ENCODE measurements at regions not wholly inside any gene's neighbourhood (a gene's known extent, or its start where the extent isn't known, plus 50 kb on each side); places are given as distances from the start of the nearest gene placed in this dataset.
"Not testable (repeated sequence)": the region's sequence is repeated elsewhere in the genome, so short reads cannot be mapped to it uniquely, and the experiment has no call there.

- H3K4me1 Mint-ChIP-seq (ENCODE audit: low read depth), result peaks cover 37% of the 10 kb centered on the region
- no peak for TF ChIP-seq CTCF (IDR thresholded peaks at IDR 0.05)
- no peak overlapping the region for H3K27ac Mint-ChIP-seq (ENCODE audit: unreplicated experiment)
- H3K27me3 Mint-ChIP-seq (ENCODE audit: low read depth), result no peaks in the 10 kb centered on the region
- H3K4me3 Mint-ChIP-seq (ENCODE audit: unreplicated experiment), result no peak overlapping the region
- DNase-seq (ENCODE audit: low spot score), result no peak
- H3K9me3 Mint-ChIP-seq (ENCODE audit: low read depth), result peaks cover 3% of the 10 kb centered on the region
- H3K36me3 Mint-ChIP-seq (ENCODE audit: low read depth), result no peaks in the 10 kb centered on the region
Observed at GRCh38 chr2:240238786-240239185, 98.3 kb upstream of the OTOS start.

- Mint-ChIP-seq H3K27ac (ENCODE audit: unreplicated experiment) (no peak overlapping the region), H3K4me3 (ENCODE audit: unreplicated experiment) (no peak overlapping the region), H3K27me3 (ENCODE audit: low read depth) (no peaks in the 10 kb centered on the region), H3K36me3 (ENCODE audit: low read depth) (no peaks in the 10 kb centered on the region), H3K9me3 (ENCODE audit: low read depth) (peaks cover 3% of the 10 kb centered on the region), H3K4me1 (ENCODE audit: low read depth) (peaks cover 36% of the 10 kb centered on the region)
- no peak for DNase-seq (ENCODE audit: low spot score)
- no peak for TF ChIP-seq CTCF (IDR thresholded peaks at IDR 0.05)
Observed at GRCh38 chr2:240239325-240239724, 98.9 kb upstream of the OTOS start.

DNA sequence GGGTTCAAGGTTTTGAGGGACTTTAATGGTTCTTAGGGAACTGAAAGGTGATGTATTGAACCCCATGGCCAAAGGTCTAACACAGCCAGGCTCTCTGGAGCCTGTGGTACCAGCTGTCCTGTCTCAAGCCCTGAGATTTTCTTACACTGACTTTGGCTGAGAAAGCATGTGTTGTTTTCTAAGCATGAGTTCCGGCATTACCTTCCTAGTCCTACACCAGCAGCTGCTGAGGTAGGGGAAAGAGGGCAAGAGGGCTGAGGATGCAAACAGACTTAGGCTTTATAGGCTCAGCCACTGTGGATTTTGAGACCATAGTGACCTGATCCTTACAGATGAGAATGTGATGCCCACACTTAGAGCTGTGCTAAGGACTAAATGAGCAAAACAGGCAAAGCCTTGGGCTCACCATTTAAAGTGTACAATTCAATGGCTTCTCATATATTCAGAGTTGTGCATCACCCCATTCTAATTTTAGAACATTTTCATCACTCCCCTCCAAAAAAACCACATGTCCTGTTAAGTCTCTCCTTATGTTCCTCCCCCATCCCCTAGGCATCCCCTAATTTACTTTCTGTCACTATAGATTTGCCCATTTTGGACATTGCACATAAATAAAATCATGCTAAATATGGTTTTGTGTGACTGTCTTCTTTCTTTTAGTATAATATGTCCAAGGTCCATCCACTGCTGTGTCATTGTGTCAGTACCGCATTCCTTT, 99.7 kb upstream of the OTOS start:
- no peaks in the 10 kb centered on the region for H3K27me3 Mint-ChIP-seq (ENCODE audit: low read depth)
- no peak overlapping the region for H3K4me3 Mint-ChIP-seq (ENCODE audit: unreplicated experiment)
- TF ChIP-seq CTCF (IDR thresholded peaks at IDR 0.05), result no peak
- no peaks in the 10 kb centered on the region for H3K36me3 Mint-ChIP-seq (ENCODE audit: low read depth)
- H3K4me1 Mint-ChIP-seq (ENCODE audit: low read depth), result peaks cover 32% of the 10 kb centered on the region
- no peak overlapping the region for H3K27ac Mint-ChIP-seq (ENCODE audit: unreplicated experiment)
- H3K9me3 Mint-ChIP-seq (ENCODE audit: low read depth), result peaks cover 3% of the 10 kb centered on the region
- no peak for DNase-seq (ENCODE audit: low spot score)

GRCh38 chr2:240240781-240241180, 100.3 kb upstream of the OTOS start:
- no peak for DNase-seq (ENCODE audit: low spot score)
- Mint-ChIP-seq H3K36me3 (ENCODE audit: low read depth) (no peaks in the 10 kb centered on the region), H3K4me1 (ENCODE audit: low read depth) (peaks cover 34% of the 10 kb centered on the region), H3K27ac (ENCODE audit: unreplicated experiment) (no peak overlapping the region), H3K9me3 (ENCODE audit: low read depth) (peaks cover 3% of the 10 kb centered on the region), H3K27me3 (ENCODE audit: low read depth) (no peaks in the 10 kb centered on the region), H3K4me3 (ENCODE audit: unreplicated experiment) (no peak overlapping the region)
- TF ChIP-seq CTCF (IDR thresholded peaks at IDR 0.05), result no peak

- Mint-ChIP-seq H3K27ac (ENCODE audit: unreplicated experiment) (no peak overlapping the region), H3K27me3 (ENCODE audit: low read depth) (no peaks in the 10 kb centered on the region), H3K4me1 (ENCODE audit: low read depth) (peaks cover 30% of the 10 kb centered on the region), H3K4me3 (ENCODE audit: unreplicated experiment) (no peak overlapping the region), H3K9me3 (ENCODE audit: low read depth) (peaks cover 3% of the 10 kb centered on the region), H3K36me3 (ENCODE audit: low read depth) (no peaks in the 10 kb centered on the region)
- TF ChIP-seq CTCF (IDR thresholded peaks at IDR 0.05), result no peak
- DNase-seq (ENCODE audit: low spot score), result no peak
Observed at GRCh38 chr2:240241572-240241971, 101.1 kb upstream of the OTOS start.

GRCh38 chr2:240243049-240243448, 102.6 kb upstream of the OTOS start:
- H3K27me3 Mint-ChIP-seq (ENCODE audit: low read depth); H3K4me3 Mint-ChIP-seq (ENCODE audit: unreplicated experiment); DNase-seq (ENCODE audit: low spot score); H3K27ac Mint-ChIP-seq (ENCODE audit: unreplicated experiment); H3K36me3 Mint-ChIP-seq (ENCODE audit: low read depth); H3K9me3 Mint-ChIP-seq (ENCODE audit: low read depth): not testable (repeated sequence)
- H3K4me1 Mint-ChIP-seq (ENCODE audit: low read depth), result peaks cover 15% of the 10 kb centered on the region
